ENCODE measurements at regions not wholly inside any gene's neighbourhood (a gene's known extent, or its start where the extent isn't known, plus 50 kb on each side); places are given as distances from the start of the nearest gene placed in this dataset.
A peak's percentile ranks its signal among the peaks of the same experiment; 100 is the strongest.
"Not testable (repeated sequence)": the region's sequence is repeated elsewhere in the genome, so short reads cannot be mapped to it uniquely, and the experiment has no call there.

DNA sequence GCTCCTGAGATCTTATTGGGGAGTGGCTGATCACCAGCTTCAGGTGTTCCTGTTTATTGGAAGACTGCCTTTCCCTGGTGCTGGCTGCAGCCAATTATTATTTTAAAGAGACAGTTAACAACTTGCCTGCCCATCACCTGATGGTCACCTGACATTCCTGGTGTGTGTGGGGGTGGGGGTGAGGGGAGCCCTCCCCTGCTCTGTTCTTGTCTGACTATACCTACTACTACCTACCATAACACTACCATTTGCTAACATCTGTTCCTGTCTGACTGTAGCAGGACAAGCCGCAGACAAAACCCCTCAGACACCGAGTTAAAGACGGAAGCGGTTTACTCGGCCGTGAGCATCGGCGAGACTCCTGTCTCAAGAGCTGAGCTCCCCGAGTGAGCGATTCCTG, 54.9 kb upstream of the NBPF3 start:
- Histone ChIP-seq H3K9me3 (ENCODE audit: control insufficient read depth, insufficient read depth, low read length) (no peaks in the 10 kb centered on the region), H3K4me3 (ENCODE audit: low read depth, low read length) (no peak overlapping the region), H3K4me1 (ENCODE audit: control insufficient read depth, insufficient read depth, low read length) (no peaks in the 10 kb centered on the region), H3K27ac (ENCODE audit: low read depth, low read length) (no peak overlapping the region), H3K36me3 (ENCODE audit: control insufficient read depth, insufficient read depth, low read length) (no peaks in the 10 kb centered on the region), H3K27me3 (ENCODE audit: control insufficient read depth, insufficient read depth, low read length) (no peaks in the 10 kb centered on the region)
- WGBS (ENCODE audit: insufficient coverage), result 70% methylated on average over 10 of the region's 10 CpGs
- DNase-seq (ENCODE audit: low read depth in 4 of 6, low spot score in 6 of 6), result peak in 1 of 6 donors; percentile 4

DNA sequence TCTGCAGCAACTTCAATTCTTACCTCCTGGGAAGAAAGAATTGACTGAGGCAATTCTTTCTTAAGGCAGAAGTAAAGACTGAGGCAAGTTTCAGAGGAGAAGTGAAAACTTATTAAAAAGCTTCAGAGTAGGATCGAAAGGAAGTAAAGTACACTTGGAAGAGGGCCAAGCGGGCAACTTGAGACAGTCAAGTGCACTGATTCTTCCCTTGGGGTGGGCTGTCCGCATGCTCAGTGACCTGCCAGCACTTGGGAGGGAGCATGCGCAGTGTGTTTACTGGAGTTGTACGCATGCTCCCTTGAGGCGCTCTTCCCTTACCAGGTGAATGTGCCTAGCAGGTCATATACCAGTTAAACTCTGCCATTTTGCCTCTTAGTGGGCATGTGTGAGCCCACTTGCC, 55.3 kb upstream of the NBPF3 start:
- no peak overlapping the region for H3K27ac ChIP-seq (ENCODE audit: low read depth, low read length)
- WGBS (ENCODE audit: insufficient coverage), result 58% methylated on average over 6 of the region's 6 CpGs
- H3K4me3 ChIP-seq (ENCODE audit: low read depth, low read length), result no peak overlapping the region
- H3K9me3 ChIP-seq (ENCODE audit: control insufficient read depth, insufficient read depth, low read length), result no peaks in the 10 kb centered on the region
- no peaks in the 10 kb centered on the region for H3K4me1 ChIP-seq (ENCODE audit: control insufficient read depth, insufficient read depth, low read length)
- no peaks in the 10 kb centered on the region for H3K36me3 ChIP-seq (ENCODE audit: control insufficient read depth, insufficient read depth, low read length)
- no peaks in the 10 kb centered on the region for H3K27me3 ChIP-seq (ENCODE audit: control insufficient read depth, insufficient read depth, low read length)
- DNase-seq (ENCODE audit: low read depth in 4 of 6, low spot score in 6 of 6), result peak in 1 of 6 donors; percentile 31

DNA sequence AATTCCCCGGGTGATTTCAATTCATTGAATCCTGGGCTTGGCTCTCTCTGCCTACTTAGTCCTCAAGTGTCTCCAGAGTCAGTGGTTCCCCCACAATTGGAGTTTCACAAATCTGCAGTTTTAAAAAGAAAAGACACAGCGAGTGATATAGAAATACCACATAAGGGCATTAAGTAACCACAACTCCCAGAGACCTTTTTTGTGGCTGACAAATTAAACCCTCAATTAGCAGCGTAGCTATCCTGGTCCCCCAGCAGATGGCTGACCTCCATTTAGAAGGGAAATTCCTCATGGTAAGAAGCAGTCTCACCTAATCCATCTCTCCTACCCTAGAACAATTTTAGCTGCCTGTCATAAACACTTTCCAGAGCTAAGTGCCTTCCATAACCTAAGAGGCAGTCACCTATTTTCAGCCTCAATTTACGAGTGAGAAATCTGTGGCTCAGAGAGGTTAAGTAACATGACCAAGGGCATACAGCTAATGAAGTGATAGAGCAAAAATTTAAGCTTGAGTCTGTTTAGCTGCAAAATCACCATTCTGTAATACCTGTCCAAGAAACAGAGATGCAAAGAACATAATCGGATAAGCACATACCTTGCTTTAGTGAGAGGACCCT, 56.0 kb upstream of the NBPF3 start:
- no peak overlapping the region for H3K27ac ChIP-seq (ENCODE audit: low read depth, low read length)
- no peaks in the 10 kb centered on the region for H3K4me1 ChIP-seq (ENCODE audit: control insufficient read depth, insufficient read depth, low read length)
- H3K9me3 ChIP-seq (ENCODE audit: control insufficient read depth, insufficient read depth, low read length), result no peaks in the 10 kb centered on the region
- no peaks in the 10 kb centered on the region for H3K36me3 ChIP-seq (ENCODE audit: control insufficient read depth, insufficient read depth, low read length)
- no peak overlapping the region for H3K4me3 ChIP-seq (ENCODE audit: low read depth, low read length)
- DNase-seq (ENCODE audit: low read depth in 4 of 6, low spot score in 6 of 6), result peak in 1 of 6 donors; percentile 4
- 69% methylated on average over 3 of the region's 5 CpGs for WGBS (ENCODE audit: insufficient coverage)
- H3K27me3 ChIP-seq (ENCODE audit: control insufficient read depth, insufficient read depth, low read length), result no peaks in the 10 kb centered on the region

DNA sequence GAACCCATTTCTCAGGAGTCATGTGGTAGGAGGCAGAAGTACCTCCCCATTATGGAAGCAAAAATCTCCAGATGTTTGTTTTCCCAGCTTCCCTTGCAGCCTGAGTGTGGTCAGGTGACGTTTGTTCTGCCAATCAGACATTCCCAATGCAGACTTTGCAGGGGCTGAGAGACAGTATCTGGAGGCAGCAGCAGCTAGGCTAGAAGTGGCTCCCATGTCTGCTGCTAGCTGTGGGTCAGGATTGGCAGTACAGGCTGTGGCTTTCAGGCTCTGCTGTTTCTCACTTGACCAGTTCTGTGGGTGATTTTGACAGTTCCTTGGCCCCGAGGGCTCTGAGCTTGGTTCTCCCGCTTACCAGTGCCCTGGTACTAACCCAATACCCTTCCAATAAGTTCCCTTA, 58.6 kb upstream of the NBPF3 start:
- Histone ChIP-seq H3K27ac (ENCODE audit: low read depth, low read length) (no peak overlapping the region), H3K4me1 (ENCODE audit: control insufficient read depth, insufficient read depth, low read length) (no peaks in the 10 kb centered on the region), H3K4me3 (ENCODE audit: low read depth, low read length) (no peak overlapping the region), H3K36me3 (ENCODE audit: control insufficient read depth, insufficient read depth, low read length) (no peaks in the 10 kb centered on the region), H3K9me3 (ENCODE audit: control insufficient read depth, insufficient read depth, low read length) (no peaks in the 10 kb centered on the region), H3K27me3 (ENCODE audit: control insufficient read depth, insufficient read depth, low read length) (no peaks in the 10 kb centered on the region)
- DNase-seq (ENCODE audit: low read depth in 4 of 6, low spot score in 6 of 6), result no peak
- WGBS (ENCODE audit: insufficient coverage), result 88% methylated on average over 3 of the region's 3 CpGs

DNA sequence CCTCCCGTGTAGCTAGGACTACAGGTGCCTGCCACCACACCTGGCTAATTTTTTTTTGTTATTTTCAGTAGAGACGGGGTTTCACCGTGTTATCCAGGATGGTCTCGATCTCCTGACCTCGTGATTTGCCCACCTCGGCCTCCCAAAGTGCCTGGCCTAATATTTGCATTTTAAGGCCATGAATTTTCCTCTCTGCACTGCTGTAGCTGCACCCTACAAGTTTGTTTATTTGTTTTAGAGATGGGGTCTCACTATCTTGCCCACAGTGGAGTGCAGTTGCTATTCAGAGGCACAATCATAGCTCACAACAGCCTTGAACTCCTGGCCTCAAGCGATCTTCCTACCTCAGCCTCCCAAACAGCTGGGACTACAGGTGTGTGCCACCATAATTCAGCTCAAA, 59.8 kb upstream of the NBPF3 start:
- H3K27ac ChIP-seq (ENCODE audit: low read depth, low read length); DNase-seq (ENCODE audit: low read depth in 4 of 6, low spot score in 6 of 6); H3K4me3 ChIP-seq (ENCODE audit: low read depth, low read length); H3K4me1 ChIP-seq (ENCODE audit: control insufficient read depth, insufficient read depth, low read length); H3K9me3 ChIP-seq (ENCODE audit: control insufficient read depth, insufficient read depth, low read length); H3K36me3 ChIP-seq (ENCODE audit: control insufficient read depth, insufficient read depth, low read length); H3K27me3 ChIP-seq (ENCODE audit: control insufficient read depth, insufficient read depth, low read length): not testable (repeated sequence)
- 89% methylated on average over 3 of the region's 7 CpGs for WGBS (ENCODE audit: insufficient coverage)

DNA sequence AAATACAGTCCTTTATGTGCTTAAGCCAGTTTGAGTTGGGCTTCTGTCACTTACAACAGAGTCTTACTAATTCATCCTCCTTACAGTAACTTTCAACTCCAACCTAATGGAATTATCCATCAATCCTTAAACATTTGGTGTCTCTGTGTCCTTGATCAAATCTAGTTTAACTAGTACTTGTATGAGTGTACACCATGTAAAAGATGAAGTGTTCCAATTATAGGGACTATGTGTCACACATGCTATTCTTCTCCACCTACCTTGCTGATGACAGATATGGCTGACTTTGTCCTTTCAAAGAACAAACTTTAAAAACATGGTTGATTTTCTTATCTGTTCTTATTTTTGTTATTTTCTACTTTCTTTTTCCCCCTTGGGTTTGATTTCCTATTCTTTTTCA, 60.4 kb upstream of the NBPF3 start:
- Histone ChIP-seq H3K4me1 (ENCODE audit: control insufficient read depth, insufficient read depth, low read length) (no peaks in the 10 kb centered on the region), H3K27ac (ENCODE audit: low read depth, low read length) (no peak overlapping the region), H3K9me3 (ENCODE audit: control insufficient read depth, insufficient read depth, low read length) (no peaks in the 10 kb centered on the region), H3K4me3 (ENCODE audit: low read depth, low read length) (no peak overlapping the region), H3K27me3 (ENCODE audit: control insufficient read depth, insufficient read depth, low read length) (no peaks in the 10 kb centered on the region), H3K36me3 (ENCODE audit: control insufficient read depth, insufficient read depth, low read length) (no peaks in the 10 kb centered on the region)
- DNase-seq (ENCODE audit: low read depth in 4 of 6, low spot score in 6 of 6), result no peak

DNA sequence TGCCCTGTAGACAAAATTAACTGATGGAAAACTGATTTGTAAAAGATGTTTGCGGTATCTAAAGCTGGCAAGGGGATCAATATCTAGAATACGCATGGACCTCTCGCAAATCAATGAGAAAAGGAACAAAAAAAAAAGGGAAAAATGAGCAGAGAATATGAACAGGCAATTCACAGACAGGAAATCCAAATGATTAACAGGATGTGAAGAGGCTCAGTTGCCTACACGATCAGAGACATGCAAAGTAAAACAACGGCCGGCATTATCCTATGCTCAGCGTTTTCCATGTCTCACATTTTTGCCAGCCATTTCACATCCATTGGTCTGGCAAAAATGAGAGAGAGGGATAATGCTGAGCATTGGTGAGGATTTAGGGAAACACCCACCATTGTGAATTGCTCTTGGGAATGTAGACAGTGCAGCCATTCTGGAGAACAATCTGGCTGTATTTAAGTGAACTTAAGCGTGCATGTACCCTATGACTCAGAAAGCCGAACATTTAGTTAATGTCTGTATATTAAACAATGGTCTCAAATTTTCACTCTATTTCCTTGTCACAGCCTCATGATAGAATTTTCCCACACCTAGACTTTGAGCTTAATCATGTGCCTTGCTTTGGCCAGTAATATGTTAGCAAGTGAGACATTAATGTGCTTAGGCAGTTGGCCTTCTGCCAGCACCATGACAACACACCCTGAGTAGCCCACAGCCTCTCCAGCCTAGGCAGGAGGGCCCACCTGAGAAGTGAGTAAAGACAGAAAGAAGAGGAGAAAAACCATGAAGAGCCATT, 61.0 kb upstream of the NBPF3 start:
- H3K27ac ChIP-seq (ENCODE audit: low read depth, low read length), result no peak overlapping the region
- no peaks in the 10 kb centered on the region for H3K36me3 ChIP-seq (ENCODE audit: control insufficient read depth, insufficient read depth, low read length)
- no peaks in the 10 kb centered on the region for H3K27me3 ChIP-seq (ENCODE audit: control insufficient read depth, insufficient read depth, low read length)
- no peak for DNase-seq (ENCODE audit: low read depth in 4 of 6, low spot score in 6 of 6)
- no peaks in the 10 kb centered on the region for H3K4me1 ChIP-seq (ENCODE audit: control insufficient read depth, insufficient read depth, low read length)
- no peak overlapping the region for H3K4me3 ChIP-seq (ENCODE audit: low read depth, low read length)
- WGBS (ENCODE audit: insufficient coverage), result 85% methylated on average over 6 of the region's 9 CpGs
- H3K9me3 ChIP-seq (ENCODE audit: control insufficient read depth, insufficient read depth, low read length), result no peaks in the 10 kb centered on the region

DNA sequence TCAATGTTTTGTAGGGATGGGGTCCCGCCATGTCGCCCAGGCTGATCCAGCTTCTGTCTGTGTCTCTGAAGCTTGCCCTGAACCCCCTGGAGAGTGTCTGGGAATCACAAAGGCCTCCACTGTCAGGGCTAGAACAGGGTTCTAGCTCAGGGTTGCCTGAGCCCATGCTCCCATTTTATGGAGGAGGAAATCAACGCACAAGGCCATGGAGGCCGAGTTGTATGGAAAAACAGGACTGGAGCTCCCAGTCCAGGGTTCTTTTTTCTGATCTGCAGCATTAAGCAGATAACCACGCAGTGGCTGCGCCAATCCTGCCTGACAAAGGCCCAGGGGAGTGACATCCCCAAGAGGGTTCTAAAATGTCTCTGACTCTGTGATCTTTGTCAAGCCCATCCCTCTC, 67.6 kb upstream of the NBPF3 start:
- 81% methylated on average over 6 of the region's 6 CpGs for WGBS (ENCODE audit: insufficient coverage)
- H3K27me3 ChIP-seq (ENCODE audit: control insufficient read depth, insufficient read depth, low read length), result no peaks in the 10 kb centered on the region
- DNase-seq (ENCODE audit: low read depth in 4 of 6, low spot score in 6 of 6), result no peak

DNA sequence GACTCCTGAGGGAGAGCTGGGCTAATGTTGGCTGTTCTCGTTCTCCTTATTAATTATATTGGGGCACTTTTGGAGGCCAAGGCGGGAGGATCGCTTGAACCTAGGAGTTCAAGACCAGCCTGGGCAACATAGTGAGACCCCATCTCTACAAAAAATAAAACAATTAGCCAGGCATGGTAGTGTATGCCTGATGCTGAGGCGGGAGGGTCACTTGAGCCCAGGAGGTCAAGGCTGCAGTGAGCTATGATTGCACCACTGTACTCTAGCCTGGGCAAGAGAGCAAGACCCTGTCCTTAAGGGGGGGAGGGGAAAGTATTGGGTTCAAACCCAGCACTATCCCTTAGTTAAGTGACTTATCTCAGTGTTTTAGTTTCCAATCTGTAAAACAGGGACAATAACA, 70.0 kb upstream of the NBPF3 start:
- no peaks in the 10 kb centered on the region for H3K36me3 ChIP-seq (ENCODE audit: control insufficient read depth, insufficient read depth, low read length)
- WGBS (ENCODE audit: insufficient coverage), result no CpG with 5 or more reads among the region's 4 CpGs
- H3K4me1 ChIP-seq (ENCODE audit: control insufficient read depth, insufficient read depth, low read length), result peaks cover 9% of the 10 kb centered on the region
- no peaks in the 10 kb centered on the region for H3K9me3 ChIP-seq (ENCODE audit: control insufficient read depth, insufficient read depth, low read length)
- no peak for DNase-seq (ENCODE audit: low read depth in 4 of 6, low spot score in 6 of 6)
- no peaks in the 10 kb centered on the region for H3K27me3 ChIP-seq (ENCODE audit: control insufficient read depth, insufficient read depth, low read length)
- H3K4me3 ChIP-seq (ENCODE audit: low read depth, low read length), result no peak overlapping the region
- no peak overlapping the region for H3K27ac ChIP-seq (ENCODE audit: low read depth, low read length)

More for the DNA sequence above, 67.6 kb upstream of the NBPF3 start:
- Histone ChIP-seq H3K4me1 (ENCODE audit: control insufficient read depth, insufficient read depth, low read length) (peaks cover 9% of the 10 kb centered on the region), H3K27ac (ENCODE audit: low read depth, low read length) (no peak overlapping the region), H3K36me3 (ENCODE audit: control insufficient read depth, insufficient read depth, low read length) (no peaks in the 10 kb centered on the region), H3K9me3 (ENCODE audit: control insufficient read depth, insufficient read depth, low read length) (no peaks in the 10 kb centered on the region), H3K4me3 (ENCODE audit: low read depth, low read length) (no peak overlapping the region)

Data from spinal cord (tissue), 9 donors.